OCI-LY7 (cell line): ENCODE measurements at regions not wholly inside any gene's neighbourhood (a gene's known extent, or its start where the extent isn't known, plus 50 kb on each side); places are given as distances from the start of the nearest gene placed in this dataset.

Source experiments
- BruUV-seq: library from RNA; stranded (reverse); fragments of 400-500 nt; replicated peaks from 2 replicates; lab custom pipeline; 2021; lab: Mats Ljungman, UMichigan
- CTCF ChIA-PET: fragments of 300-600 bp; sonication (Branson Sonifier 250); formaldehyde crosslinking; loops from one replicate; lab custom pipeline; 2022; ENCODE audit warnings: antibody characterized with exemption; ENCODE audit not compliant: unreplicated experiment; lab: Charles Lee
- POLR2A ChIA-PET: fragments of 300-600 bp; sonication (Branson Sonifier 250); formaldehyde crosslinking; loops from one replicate; lab custom pipeline; 2022; ENCODE audit warnings: antibody characterized with exemption; lab: Charles Lee
- DNase-seq: peaks from one replicate; pipeline ENCODE4 v3.0.0-alpha.2; 2015; ENCODE audit warnings: low spot score
- H2AFZ ChIP-seq: fragments of 200-600 bp; sonication (generic), shearing (Covaris generic); 2 replicates; pipeline ENCODE4 v1.6.1; 2014; ENCODE audit warnings: mild to moderate bottlenecking, antibody characterized with exemption, low read length, moderate library complexity
- H3K27ac ChIP-seq: fragments of 200-600 bp; sonication (generic); 2 replicates; pipeline ENCODE4 v1.5.1; 2014; ENCODE audit warnings: mixed run types, low read depth, mild to moderate bottlenecking, moderate library complexity, low read length, inconsistent platforms; ENCODE audit not compliant: poor library complexity, severe bottlenecking
- H3K36me3 ChIP-seq: fragments of 200-600 bp; sonication (generic); 2 replicates; pipeline ENCODE4 v1.6.1; 2014; ENCODE audit warnings: mild to moderate bottlenecking, antibody characterized with exemption, low read length, moderate library complexity, mixed read lengths; ENCODE audit not compliant: insufficient read depth
- H3K4me1 ChIP-seq: fragments of 200-600 bp; sonication (generic); 2 replicates; pipeline ENCODE4 v1.5.1; 2014; ENCODE audit warnings: mild to moderate bottlenecking, low read length; ENCODE audit not compliant: insufficient read depth, poor library complexity, severe bottlenecking
- H3K4me2 ChIP-seq: fragments of 200-600 bp; sonication (generic); 2 replicates; pipeline ENCODE4 v1.6.1; 2014; ENCODE audit warnings: mild to moderate bottlenecking, low read length
- H3K4me3 ChIP-seq: fragments of 200-600 bp; sonication (generic); 2 replicates; pipeline ENCODE4 v1.5.1; 2014; ENCODE audit warnings: mild to moderate bottlenecking, low read depth, low read length; ENCODE audit not compliant: poor library complexity, severe bottlenecking
- H3K79me2 ChIP-seq: fragments of 200-600 bp; sonication (generic); 2 replicates; pipeline ENCODE4 v1.6.1; 2016; ENCODE audit warnings: low read depth, mild to moderate bottlenecking, low read length, moderate library complexity, mixed read lengths; ENCODE audit not compliant: insufficient read depth
- H3K9me2 ChIP-seq: fragments of 200-600 bp; sonication (generic); 2 replicates; pipeline ENCODE4 v1.6.1; 2016; ENCODE audit warnings: mild to moderate bottlenecking, low read length, mixed read lengths; ENCODE audit not compliant: insufficient read depth
- H3K9me3 ChIP-seq: fragments of 200-600 bp; sonication (generic); 2 replicates; pipeline ENCODE4 v1.6.1; 2014; ENCODE audit warnings: mild to moderate bottlenecking, mixed run types, low read length, mixed read lengths
- H4K20me1 ChIP-seq: fragments of 200-600 bp; sonication (generic); 2 replicates; pipeline ENCODE4 v1.6.1; 2014; ENCODE audit warnings: mild to moderate bottlenecking, antibody characterized with exemption, low read length, moderate library complexity, mixed read lengths; ENCODE audit not compliant: insufficient read depth
- EZH2phosphoT487 ChIP-seq: fragments of 200-600 bp; sonication (generic); IDR thresholded peaks from 2 replicates; pipeline ENCODE4 v1.6.1; 2018; ENCODE audit warnings: low read depth, borderline replicate concordance, mild to moderate bottlenecking, mixed run types, antibody characterized with exemption, low read length, moderate library complexity, mixed read lengths
- intact Hi-C: fragments of 100-400 bp; cut with micrococcal nuclease; formaldehyde crosslinking; loops from one replicate; pipeline ENCODE4 v1.10.0; 2022; ENCODE audit not compliant: unreplicated experiment
- TF ChIP-seq, protein P1 (sequence below): fragments of 200-600 bp; sonication (generic); conservative IDR thresholded peaks from 2 replicates; pipeline ENCODE4 v1.5.1; 2014; ENCODE audit warnings: mild to moderate bottlenecking, antibody characterized with exemption, low read length, moderate library complexity, mixed read lengths

DNA sequence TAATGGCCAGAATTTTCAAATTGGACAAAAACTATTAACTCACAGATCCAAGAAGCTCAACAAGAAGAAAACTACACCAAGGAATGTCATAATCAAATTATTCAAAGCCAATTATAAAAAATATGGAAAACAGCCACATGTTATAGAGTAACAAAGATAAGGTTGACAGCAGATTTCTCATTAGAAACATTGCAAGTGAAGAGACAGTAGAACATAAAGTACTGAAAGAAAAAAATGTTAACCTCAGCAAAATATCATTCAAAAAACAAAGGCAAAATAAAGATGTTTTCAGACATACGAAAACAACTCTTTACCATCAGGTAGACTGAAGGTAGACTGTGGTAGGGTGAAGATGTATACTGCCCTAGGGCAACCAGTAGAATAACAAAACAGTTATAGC, 83.4 kb downstream of the KCNRG start:
- peaks cover 95% of the 10 kb centered on the region for H3K79me2 ChIP-seq
- peak; percentile 43 for DNase-seq
- H3K4me2 ChIP-seq: no peak overlapping the region
- H3K36me3 ChIP-seq: peaks cover 73% of the 10 kb centered on the region
- peaks cover 44% of the 10 kb centered on the region for H3K9me3 ChIP-seq
- H3K4me1 ChIP-seq: peaks cover 3% of the 10 kb centered on the region
- ChIA-PET CTCF (no interaction called here), POLR2A (interaction anchor here (0.6 to 1.8 kb wide), 3 partner anchors 8 to 432 kb away, joined by 3 to 5 read pairs (median 3); no protein-coding TSS in a partner anchor)
- TF ChIP-seq, protein P1, sequence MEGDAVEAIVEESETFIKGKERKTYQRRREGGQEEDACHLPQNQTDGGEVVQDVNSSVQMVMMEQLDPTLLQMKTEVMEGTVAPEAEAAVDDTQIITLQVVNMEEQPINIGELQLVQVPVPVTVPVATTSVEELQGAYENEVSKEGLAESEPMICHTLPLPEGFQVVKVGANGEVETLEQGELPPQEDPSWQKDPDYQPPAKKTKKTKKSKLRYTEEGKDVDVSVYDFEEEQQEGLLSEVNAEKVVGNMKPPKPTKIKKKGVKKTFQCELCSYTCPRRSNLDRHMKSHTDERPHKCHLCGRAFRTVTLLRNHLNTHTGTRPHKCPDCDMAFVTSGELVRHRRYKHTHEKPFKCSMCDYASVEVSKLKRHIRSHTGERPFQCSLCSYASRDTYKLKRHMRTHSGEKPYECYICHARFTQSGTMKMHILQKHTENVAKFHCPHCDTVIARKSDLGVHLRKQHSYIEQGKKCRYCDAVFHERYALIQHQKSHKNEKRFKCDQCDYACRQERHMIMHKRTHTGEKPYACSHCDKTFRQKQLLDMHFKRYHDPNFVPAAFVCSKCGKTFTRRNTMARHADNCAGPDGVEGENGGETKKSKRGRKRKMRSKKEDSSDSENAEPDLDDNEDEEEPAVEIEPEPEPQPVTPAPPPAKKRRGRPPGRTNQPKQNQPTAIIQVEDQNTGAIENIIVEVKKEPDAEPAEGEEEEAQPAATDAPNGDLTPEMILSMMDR: no peak
- TF ChIP-seq EZH2phosphoT487: no peak
- BruUV-seq: TSS peak; percentile 20
- no peak overlapping the region for H2AFZ ChIP-seq
- no peak overlapping the region for H3K4me3 ChIP-seq
- H3K9me2 ChIP-seq: no peaks in the 10 kb centered on the region
- intact Hi-C loops: no loop called here
- H4K20me1 ChIP-seq: no peaks in the 10 kb centered on the region
- no peak overlapping the region for H3K27ac ChIP-seq

- H3K79me2 ChIP-seq: peaks cover 96% of the 10 kb centered on the region
- no peaks in the 10 kb centered on the region for H3K9me2 ChIP-seq
- TF ChIP-seq, protein P1: no peak
- TF ChIP-seq EZH2phosphoT487: no peak
- no peak for DNase-seq
- CTCF ChIA-PET: no interaction called here
- intact Hi-C loops: no loop called here
- no peak overlapping the region for H3K4me3 ChIP-seq
- no peaks in the 10 kb centered on the region for H4K20me1 ChIP-seq
- H3K9me3 ChIP-seq: peaks cover 44% of the 10 kb centered on the region
- BruUV-seq: no TSS peak
- H3K4me1 ChIP-seq: peaks cover 6% of the 10 kb centered on the region
- H3K27ac ChIP-seq: no peak overlapping the region
- POLR2A ChIA-PET: interaction anchor here (1.1 to 1.8 kb wide), 2 partner anchors 8 to 17 kb away, joined by 3 to 5 read pairs; no protein-coding TSS in a partner anchor
- no peak overlapping the region for H3K4me2 ChIP-seq
- no peak overlapping the region for H2AFZ ChIP-seq
- H3K36me3 ChIP-seq: peaks cover 74% of the 10 kb centered on the region
Observed at GRCh38 chr13:50099473-50099872, 84.2 kb downstream of the KCNRG start.

- intact Hi-C loops: no loop called here
- CTCF ChIA-PET: no interaction called here
- POLR2A ChIA-PET: interaction anchor here (0.7 to 1.2 kb wide), 3 partner anchors 11 to 23 kb away, joined by 3 to 5 read pairs (median 4); no protein-coding TSS in a partner anchor
Observed at GRCh38 chr13:50101590-50101989, 86.3 kb downstream of the KCNRG start.

More at GRCh38 chr13:50101590-50101989, 86.3 kb downstream of the KCNRG start:
- no TSS peak for BruUV-seq
- Histone ChIP-seq H3K27ac (no peak overlapping the region), H3K4me3 (no peak overlapping the region), H3K4me1 (peaks cover 21% of the 10 kb centered on the region), H3K9me3 (peaks cover 31% of the 10 kb centered on the region), H3K79me2 (peaks cover 92% of the 10 kb centered on the region), H3K9me2 (no peaks in the 10 kb centered on the region), H4K20me1 (peaks cover 6% of the 10 kb centered on the region; the same call in 1 of the 2 replicates), H3K4me2 (no peak overlapping the region), H2AFZ (no peak overlapping the region), H3K36me3 (peaks cover 70% of the 10 kb centered on the region)
- TF ChIP-seq EZH2phosphoT487: no peak
- TF ChIP-seq, protein P1: no peak
- no peak for DNase-seq
